ENCODE measurements at regions not wholly inside any gene's neighbourhood (a gene's known extent, or its start where the extent isn't known, plus 50 kb on each side); places are given as distances from the start of the nearest gene placed in this dataset.

- 35 to 48% (median 47%) methylated on average over 2 of the region's 2 CpGs for WGBS, 3 donors
- Histone ChIP-seq H3K27me3 (ENCODE audit: insufficient read depth in 3 of 3, low read length in 2 of 3) (no peaks in the 10 kb centered on the region), H3K9me3 (no peaks in the 10 kb centered on the region), H3K4me3 (no peak overlapping the region), H3K36me3 (ENCODE audit: insufficient read depth in 1 of 2, low read depth in 1 of 2) (no peaks in the 10 kb centered on the region), H3K27ac (no peak overlapping the region), H3K4me1 (no peaks in the 10 kb centered on the region)
- DNase-seq (no peak), ATAC-seq (no peak)
- no peak for TF ChIP-seq CTCF (IDR thresholded peaks at IDR 0.05)
- intact Hi-C loops (cut with DNase I): no loop called here
These were observed 367.1 kb downstream of the PBX1 start for GRCh38 chr1:164926107-164926506.

DNA sequence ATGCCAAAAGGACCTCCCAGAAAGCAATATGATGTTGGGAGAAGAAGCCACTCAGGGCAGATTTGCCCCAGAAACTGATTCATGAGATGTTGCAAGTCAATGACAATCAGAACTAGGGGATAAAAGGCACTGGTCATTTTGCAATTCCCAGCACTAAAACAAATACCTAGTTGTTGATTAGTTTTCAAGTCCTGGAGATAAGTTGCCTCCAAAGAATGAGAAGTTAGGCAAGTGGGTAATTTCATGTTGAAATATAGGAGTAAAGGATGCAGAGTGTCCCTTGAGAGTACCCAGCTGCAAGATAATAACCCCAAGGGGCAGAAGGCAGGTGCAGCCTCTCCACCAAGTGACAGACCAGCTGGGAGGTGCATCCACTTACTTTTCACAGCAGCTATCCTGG is 363.6 kb downstream of the PBX1 start:
- Histone ChIP-seq H3K9me3 (no peaks in the 10 kb centered on the region), H3K4me3 (no peak overlapping the region), H3K4me1 (no peaks in the 10 kb centered on the region), H3K27ac (no peak overlapping the region), H3K36me3 (ENCODE audit: insufficient read depth in 1 of 2, low read depth in 1 of 2) (no peaks in the 10 kb centered on the region), H3K27me3 (ENCODE audit: insufficient read depth in 3 of 3, low read length in 2 of 3) (no peaks in the 10 kb centered on the region)
- DNase-seq (no peak), ATAC-seq (no peak)
- TF ChIP-seq CTCF (IDR thresholded peaks at IDR 0.05): no peak
- intact Hi-C loops (cut with DNase I): no loop called here

- Histone ChIP-seq H3K36me3 (ENCODE audit: insufficient read depth in 1 of 2, low read depth in 1 of 2) (no peaks in the 10 kb centered on the region), H3K4me3 (no peak overlapping the region), H3K27ac (no peak overlapping the region), H3K27me3 (ENCODE audit: insufficient read depth in 3 of 3, low read length in 2 of 3) (no peaks in the 10 kb centered on the region), H3K4me1 (no peaks in the 10 kb centered on the region), H3K9me3 (no peaks in the 10 kb centered on the region)
- no peak for TF ChIP-seq CTCF (IDR thresholded peaks at IDR 0.05)
- 79 to 86% (median 84%) methylated on average over 5 of the region's 5 CpGs for WGBS, 3 donors
- no peak for DNase-seq
- no peak for ATAC-seq
- intact Hi-C loops (cut with DNase I): no loop called here
These were observed 362.5 kb downstream of the PBX1 start for GRCh38 chr1:164921493-164921892.

- no peak for TF ChIP-seq CTCF (IDR thresholded peaks at IDR 0.05)
- H3K4me1 ChIP-seq: peaks cover 5% of the 10 kb centered on the region
- no peaks in the 10 kb centered on the region for H3K9me3 ChIP-seq
- ATAC-seq (no peak), DNase-seq (no peak)
- intact Hi-C loops (cut with DNase I): loop anchor here in 1 of 2 donors (10.0 kb wide), 1 partner anchor 1383 kb away; no protein-coding TSS in a partner anchor
- WGBS, 3 donors: 70 to 86% (median 76%) methylated on average over 2 of the region's 2 CpGs
- no peak overlapping the region for H3K27ac ChIP-seq
- no peaks in the 10 kb centered on the region for H3K27me3 ChIP-seq (ENCODE audit: insufficient read depth in 3 of 3, low read length in 2 of 3)
- H3K36me3 ChIP-seq (ENCODE audit: insufficient read depth in 1 of 2, low read depth in 1 of 2): no peaks in the 10 kb centered on the region
- no peak overlapping the region for H3K4me3 ChIP-seq
These were observed 359.2 kb downstream of the PBX1 start for GRCh38 chr1:164918140-164918539.

GRCh38 chr1:164914208-164914607 is 355.2 kb downstream of the PBX1 start:
- Histone ChIP-seq H3K36me3 (ENCODE audit: insufficient read depth in 1 of 2, low read depth in 1 of 2) (no peaks in the 10 kb centered on the region), H3K4me3 (no peak overlapping the region), H3K9me3 (no peaks in the 10 kb centered on the region), H3K4me1 (peaks cover 10% of the 10 kb centered on the region), H3K27ac (no peak overlapping the region), H3K27me3 (ENCODE audit: insufficient read depth in 3 of 3, low read length in 2 of 3) (no peaks in the 10 kb centered on the region)
- intact Hi-C loops (cut with DNase I): loop anchor here in 1 of 2 donors (5.0 to 10.0 kb wide), 2 partner anchors 127 to 1379 kb away; no protein-coding TSS in a partner anchor
- peak; percentile 48 for TF ChIP-seq CTCF (IDR thresholded peaks at IDR 0.05)
- ATAC-seq: peak; percentile 78 to 89 (median 84)
- no peak for DNase-seq
- WGBS, 3 donors: 33 to 56% (median 39%) methylated on average over 1 of the region's 1 CpG

All from psoas muscle (tissue), 7 donors.